ENCODE measurements at regions not wholly inside any gene's neighbourhood (a gene's known extent, or its start where the extent isn't known, plus 50 kb on each side); places are given as distances from the start of the nearest gene placed in this dataset.
A peak's percentile ranks its signal among the peaks of the same experiment; 100 is the strongest.

GRCh38 chr6:105593805-105594671 is 191.2 kb upstream of the PREP start:
- peak overlapping the region in 1 of 2 experiments; percentile 41 for H3K18ac ChIP-seq (ENCODE audit: low read depth in 1 of 2, low read length in 2 of 2)
- H3K23ac ChIP-seq (ENCODE audit: low read length in 2 of 2), result no peak overlapping the region
- no peak overlapping the region for H4K8ac ChIP-seq (ENCODE audit: low read length)
- H3K27me3 ChIP-seq (ENCODE audit: control insufficient read depth in 1 of 2, insufficient read depth in 1 of 2, low read length in 2 of 2), result no peaks in the 10 kb centered on the region
- peak overlapping the region; percentile 44 for H2BK120ac ChIP-seq (ENCODE audit: low read depth, low read length)
- DNase-seq, result no peak
- peaks cover 1% of the 10 kb centered on the region for H3K4me1 ChIP-seq (ENCODE audit: control insufficient read depth, insufficient read depth, low read depth, low read length)
- no peak overlapping the region for H2BK15ac ChIP-seq (ENCODE audit: low read depth, poor library complexity, severe bottlenecking)
- no peak overlapping the region for H2BK5ac ChIP-seq (ENCODE audit: low read depth, low read length, poor library complexity, severe bottlenecking)
- no peak overlapping the region for H3K4me2 ChIP-seq (ENCODE audit: low read length, poor library complexity, severe bottlenecking)
- no peak overlapping the region for H2AK5ac ChIP-seq (ENCODE audit: low read length, severe bottlenecking)
- WGBS, result 64% methylated on average over 4 of the region's 4 CpGs
- H3K27ac ChIP-seq (ENCODE audit: low read length, poor library complexity, severe bottlenecking), result no peak overlapping the region
- no peak overlapping the region for H3K14ac ChIP-seq (ENCODE audit: low read length in 2 of 2)
- no peak overlapping the region for H2AFZ ChIP-seq (ENCODE audit: low read depth, low read length)
- H4K91ac ChIP-seq (ENCODE audit: low read length), result no peak overlapping the region
- no peaks in the 10 kb centered on the region for H3K36me3 ChIP-seq (ENCODE audit: control insufficient read depth in 1 of 2, insufficient read depth in 2 of 2, low read depth in 1 of 2, low read length in 2 of 2)
- H3K79me1 ChIP-seq (replicated peaks; ENCODE audit: low read length, poor library complexity, severe bottlenecking), result no peaks in the 10 kb centered on the region
- no peak overlapping the region for H3K4me3 ChIP-seq (ENCODE audit: insufficient read depth in 1 of 2, low read depth in 1 of 2, low read length in 2 of 2)
- no peak overlapping the region for H2BK12ac ChIP-seq (ENCODE audit: low read length in 2 of 2)
- H3K9me3 ChIP-seq (ENCODE audit: control insufficient read depth, low read length), result no peaks in the 10 kb centered on the region
- H3K9ac ChIP-seq (ENCODE audit: low read length), result no peak overlapping the region
- peak overlapping the region in 1 of 2 experiments; percentile 35 for H3K4ac ChIP-seq (ENCODE audit: low read depth in 1 of 2, low read length in 2 of 2)

DNA sequence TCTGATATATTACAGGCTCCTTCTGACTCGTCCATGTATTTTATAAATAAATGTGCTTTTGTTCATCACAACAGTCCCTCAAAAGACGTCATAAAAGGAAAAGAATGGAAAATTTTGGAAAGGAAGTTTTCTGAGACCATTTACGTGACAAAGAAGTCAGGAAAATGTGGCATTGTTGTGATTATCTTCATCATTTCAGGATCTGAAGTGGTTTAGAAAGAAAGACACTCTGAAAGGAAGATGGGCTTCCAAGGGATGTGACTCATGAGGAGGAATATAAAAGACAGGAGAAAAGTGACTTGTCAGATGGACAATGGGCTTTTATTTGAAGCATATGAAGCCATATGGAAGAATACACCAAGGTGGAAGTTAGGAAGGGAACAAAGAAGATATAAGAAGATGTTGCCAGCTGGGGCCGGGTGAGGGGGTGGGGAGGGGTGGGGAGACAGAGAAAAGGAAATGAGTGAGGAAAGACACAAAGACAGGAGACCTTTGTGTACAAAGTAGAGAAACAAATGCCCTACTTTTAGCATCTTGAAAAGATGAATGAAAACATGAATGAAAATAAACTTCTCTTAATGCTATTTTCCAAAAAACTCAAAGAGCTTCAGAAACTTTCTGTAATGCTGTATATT is 190.3 kb upstream of the PREP start:
- Histone ChIP-seq H3K36me3 (ENCODE audit: control insufficient read depth in 1 of 2, insufficient read depth in 2 of 2, low read depth in 1 of 2, low read length in 2 of 2) (no peaks in the 10 kb centered on the region), H3K9ac (ENCODE audit: low read length) (no peak overlapping the region), H3K27ac (ENCODE audit: low read length, poor library complexity, severe bottlenecking) (no peak overlapping the region), H3K9me3 (ENCODE audit: control insufficient read depth, low read length) (no peaks in the 10 kb centered on the region), H2AK5ac (ENCODE audit: low read length, severe bottlenecking) (no peak overlapping the region), H2BK15ac (ENCODE audit: low read depth, poor library complexity, severe bottlenecking) (no peak overlapping the region), H3K14ac (ENCODE audit: low read length in 2 of 2) (no peak overlapping the region), H3K4me1 (ENCODE audit: control insufficient read depth, insufficient read depth, low read depth, low read length) (peaks cover 1% of the 10 kb centered on the region), H2BK120ac (ENCODE audit: low read depth, low read length) (no peak overlapping the region), H2BK12ac (ENCODE audit: low read length in 2 of 2) (no peak overlapping the region), H3K23ac (ENCODE audit: low read length in 2 of 2) (no peak overlapping the region), H3K79me1 (replicated peaks; ENCODE audit: low read length, poor library complexity, severe bottlenecking) (no peaks in the 10 kb centered on the region), H3K4me2 (ENCODE audit: low read length, poor library complexity, severe bottlenecking) (no peak overlapping the region), H4K8ac (ENCODE audit: low read length) (no peak overlapping the region), H3K18ac (ENCODE audit: low read depth in 1 of 2, low read length in 2 of 2) (peak overlapping the region in 1 of 2 experiments; percentile 65), H2BK5ac (ENCODE audit: low read depth, low read length, poor library complexity, severe bottlenecking) (no peak overlapping the region), H4K91ac (ENCODE audit: low read length) (no peak overlapping the region), H2AFZ (ENCODE audit: low read depth, low read length) (no peak overlapping the region), H3K27me3 (ENCODE audit: control insufficient read depth in 1 of 2, insufficient read depth in 1 of 2, low read length in 2 of 2) (no peaks in the 10 kb centered on the region), H3K4ac (ENCODE audit: low read depth in 1 of 2, low read length in 2 of 2) (no peak overlapping the region), H3K4me3 (ENCODE audit: insufficient read depth in 1 of 2, low read depth in 1 of 2, low read length in 2 of 2) (no peak overlapping the region)
- peak; percentile 72 for DNase-seq
- WGBS, result 17% methylated on average over 3 of the region's 4 CpGs

DNA sequence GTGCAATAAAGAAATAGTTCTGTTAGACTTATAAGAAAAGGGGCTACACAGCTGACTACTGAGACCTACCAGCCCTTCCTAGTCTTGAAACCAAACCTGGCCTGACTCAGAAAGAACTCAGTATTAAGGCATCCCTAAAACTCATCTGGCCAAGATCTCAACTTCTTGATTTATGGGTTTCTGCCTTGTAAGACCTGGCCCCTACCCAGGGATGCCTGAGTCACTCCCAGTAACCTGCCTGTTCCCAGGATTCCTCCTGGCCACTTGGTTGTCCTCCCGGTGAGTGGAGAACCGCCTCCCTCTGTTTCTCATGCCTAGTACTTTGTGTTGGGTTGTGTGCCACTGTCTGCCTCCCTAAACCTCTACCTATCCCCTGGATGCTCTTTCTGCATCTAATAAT is 189.4 kb upstream of the PREP start:
- peak; percentile 79 for DNase-seq
- Histone ChIP-seq H3K27me3 (ENCODE audit: control insufficient read depth in 1 of 2, insufficient read depth in 1 of 2, low read length in 2 of 2) (no peaks in the 10 kb centered on the region), H4K91ac (ENCODE audit: low read length) (peak overlapping the region; percentile 77), H3K27ac (ENCODE audit: low read length, poor library complexity, severe bottlenecking) (no peak overlapping the region), H3K4ac (ENCODE audit: low read depth in 1 of 2, low read length in 2 of 2) (peak overlapping the region; percentile 43 to 47), H2AK5ac (ENCODE audit: low read length, severe bottlenecking) (peak overlapping the region; percentile 52), H3K23ac (ENCODE audit: low read length in 2 of 2) (no peak overlapping the region), H3K4me3 (ENCODE audit: insufficient read depth in 1 of 2, low read depth in 1 of 2, low read length in 2 of 2) (no peak overlapping the region), H2BK5ac (ENCODE audit: low read depth, low read length, poor library complexity, severe bottlenecking) (no peak overlapping the region), H3K14ac (ENCODE audit: low read length in 2 of 2) (no peak overlapping the region), H2AFZ (ENCODE audit: low read depth, low read length) (no peak overlapping the region), H3K4me2 (ENCODE audit: low read length, poor library complexity, severe bottlenecking) (no peak overlapping the region), H3K79me1 (replicated peaks; ENCODE audit: low read length, poor library complexity, severe bottlenecking) (no peaks in the 10 kb centered on the region), H3K9me3 (ENCODE audit: control insufficient read depth, low read length) (no peaks in the 10 kb centered on the region), H2BK12ac (ENCODE audit: low read length in 2 of 2) (peak overlapping the region; percentile 81 to 82), H2BK120ac (ENCODE audit: low read depth, low read length) (peak overlapping the region; percentile 90), H3K36me3 (ENCODE audit: control insufficient read depth in 1 of 2, insufficient read depth in 2 of 2, low read depth in 1 of 2, low read length in 2 of 2) (no peaks in the 10 kb centered on the region), H4K8ac (ENCODE audit: low read length) (peak overlapping the region; percentile 88), H2BK15ac (ENCODE audit: low read depth, poor library complexity, severe bottlenecking) (peak overlapping the region; percentile 67), H3K4me1 (ENCODE audit: control insufficient read depth, insufficient read depth, low read depth, low read length) (peaks cover 1% of the 10 kb centered on the region), H3K9ac (ENCODE audit: low read length) (no peak overlapping the region), H3K18ac (ENCODE audit: low read depth in 1 of 2, low read length in 2 of 2) (peak overlapping the region; percentile 65 to 74)
- WGBS, result 29% methylated on average over 2 of the region's 2 CpGs

DNA sequence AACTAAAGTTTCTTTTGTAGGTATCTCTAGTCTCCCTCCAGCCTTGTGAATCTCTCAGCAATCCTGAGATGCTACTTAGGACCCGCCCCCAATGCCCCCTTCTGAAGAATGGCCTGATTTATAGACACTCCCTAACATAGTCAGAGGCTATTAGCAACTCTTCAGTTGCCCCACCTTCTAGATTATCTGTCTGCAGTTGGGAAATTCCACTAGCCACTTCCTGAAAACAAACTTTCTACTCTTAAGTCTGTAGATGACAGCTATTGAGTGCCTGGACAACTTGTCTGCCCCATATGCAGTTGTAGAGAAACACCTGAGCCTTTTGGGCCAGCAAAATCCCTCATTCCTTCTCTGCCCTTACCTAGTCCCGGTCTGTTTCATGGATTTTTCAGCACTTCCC is 188.2 kb upstream of the PREP start:
- H4K91ac ChIP-seq (ENCODE audit: low read length), result no peak overlapping the region
- peak overlapping the region in 1 of 2 experiments; percentile 68 for H2BK12ac ChIP-seq (ENCODE audit: low read length in 2 of 2)
- no peak overlapping the region for H2BK15ac ChIP-seq (ENCODE audit: low read depth, poor library complexity, severe bottlenecking)
- no peak overlapping the region for H2BK120ac ChIP-seq (ENCODE audit: low read depth, low read length)
- H3K27ac ChIP-seq (ENCODE audit: low read length, poor library complexity, severe bottlenecking), result no peak overlapping the region
- H3K4me3 ChIP-seq (ENCODE audit: insufficient read depth in 1 of 2, low read depth in 1 of 2, low read length in 2 of 2), result no peak overlapping the region
- H3K23ac ChIP-seq (ENCODE audit: low read length in 2 of 2), result no peak overlapping the region
- no peak overlapping the region for H3K4ac ChIP-seq (ENCODE audit: low read depth in 1 of 2, low read length in 2 of 2)
- no peak overlapping the region for H2AFZ ChIP-seq (ENCODE audit: low read depth, low read length)
- no peaks in the 10 kb centered on the region for H3K36me3 ChIP-seq (ENCODE audit: control insufficient read depth in 1 of 2, insufficient read depth in 2 of 2, low read depth in 1 of 2, low read length in 2 of 2)
- H2BK5ac ChIP-seq (ENCODE audit: low read depth, low read length, poor library complexity, severe bottlenecking), result no peak overlapping the region
- H3K79me1 ChIP-seq (replicated peaks; ENCODE audit: low read length, poor library complexity, severe bottlenecking), result no peaks in the 10 kb centered on the region
- no peak overlapping the region for H3K14ac ChIP-seq (ENCODE audit: low read length in 2 of 2)
- no peak overlapping the region for H2AK5ac ChIP-seq (ENCODE audit: low read length, severe bottlenecking)
- peaks cover 1% of the 10 kb centered on the region for H3K4me1 ChIP-seq (ENCODE audit: control insufficient read depth, insufficient read depth, low read depth, low read length)
- H3K27me3 ChIP-seq (ENCODE audit: control insufficient read depth in 1 of 2, insufficient read depth in 1 of 2, low read length in 2 of 2), result no peaks in the 10 kb centered on the region
- 83% methylated on average over 2 of the region's 2 CpGs for WGBS
- peak; percentile 81 for DNase-seq
- no peak overlapping the region for H3K9ac ChIP-seq (ENCODE audit: low read length)
- no peaks in the 10 kb centered on the region for H3K9me3 ChIP-seq (ENCODE audit: control insufficient read depth, low read length)
- H3K4me2 ChIP-seq (ENCODE audit: low read length, poor library complexity, severe bottlenecking), result no peak overlapping the region
- no peak overlapping the region for H3K18ac ChIP-seq (ENCODE audit: low read depth in 1 of 2, low read length in 2 of 2)
- no peak overlapping the region for H4K8ac ChIP-seq (ENCODE audit: low read length)

Measured in mesenchymal stem cell (in vitro differentiated cells and primary cell).